ENCODE measurements at regions not wholly inside any gene's neighbourhood (a gene's known extent, or its start where the extent isn't known, plus 50 kb on each side); places are given as distances from the start of the nearest gene placed in this dataset.

GRCh38 chr2:21519821-21520220, 396.1 kb downstream of the TDRD15 start:
- H3K27me3 Mint-ChIP-seq: no peaks in the 10 kb centered on the region
- H3K4me3 Mint-ChIP-seq: no peak overlapping the region
- H3K36me3 Mint-ChIP-seq: no peaks in the 10 kb centered on the region
- no peak for ATAC-seq (ENCODE audit: low read depth in 2 of 2)
- DNase-seq: no peak
- H3K9me3 Mint-ChIP-seq: peaks cover 0 to 8% (median 5%) of the 10 kb centered on the region in 7 donors
- no peak overlapping the region for H3K27ac Mint-ChIP-seq
- H3K4me1 Mint-ChIP-seq: no peaks in the 10 kb centered on the region

GRCh38 chr2:21535826-21536225, 412.1 kb downstream of the TDRD15 start:
- Mint-ChIP-seq H3K4me1 (no peaks in the 10 kb centered on the region), H3K27me3 (no peaks in the 10 kb centered on the region), H3K36me3 (peaks cover 7 to 20% of the 10 kb centered on the region in 2 donors), H3K9me3 (peaks cover 12 to 50% (median 20%) of the 10 kb centered on the region in 7 donors), H3K27ac (no peak overlapping the region), H3K4me3 (no peak overlapping the region)
- DNase-seq (no peak), ATAC-seq (ENCODE audit: low read depth in 2 of 2) (no peak)

GRCh38 chr2:21539685-21540084, 415.9 kb downstream of the TDRD15 start:
- Mint-ChIP-seq H3K4me3 (no peak overlapping the region), H3K27me3 (no peaks in the 10 kb centered on the region), H3K4me1 (no peaks in the 10 kb centered on the region), H3K9me3 (peaks cover 12 to 38% (median 17%) of the 10 kb centered on the region in 7 donors), H3K36me3 (peaks cover 5 to 17% of the 10 kb centered on the region in 2 donors), H3K27ac (no peak overlapping the region)
- ATAC-seq (ENCODE audit: low read depth in 2 of 2) (no peak), DNase-seq (no peak)

GRCh38 chr2:21543630-21544029, 419.9 kb downstream of the TDRD15 start:
- no peaks in the 10 kb centered on the region for H3K36me3 Mint-ChIP-seq
- no peaks in the 10 kb centered on the region for H3K27me3 Mint-ChIP-seq

GRCh38 chr2:21544392-21544791, 420.6 kb downstream of the TDRD15 start:
- ATAC-seq (ENCODE audit: low read depth in 2 of 2) (no peak), DNase-seq (no peak)
- H3K9me3 Mint-ChIP-seq: peaks cover 0 to 6% (median 2%) of the 10 kb centered on the region in 7 donors
- no peaks in the 10 kb centered on the region for H3K4me1 Mint-ChIP-seq
- H3K36me3 Mint-ChIP-seq: no peaks in the 10 kb centered on the region
- H3K4me3 Mint-ChIP-seq: no peak overlapping the region
- H3K27ac Mint-ChIP-seq: no peak overlapping the region
- no peaks in the 10 kb centered on the region for H3K27me3 Mint-ChIP-seq

More at GRCh38 chr2:21543630-21544029, 419.9 kb downstream of the TDRD15 start:
- no peak for ATAC-seq (ENCODE audit: low read depth in 2 of 2)
- no peak overlapping the region for H3K4me3 Mint-ChIP-seq
- DNase-seq: no peak
- no peak overlapping the region for H3K27ac Mint-ChIP-seq
- no peaks in the 10 kb centered on the region for H3K4me1 Mint-ChIP-seq
- peaks cover 0 to 6% (median 4%) of the 10 kb centered on the region in 7 donors for H3K9me3 Mint-ChIP-seq

- peaks cover 0 to 5% (median 2%) of the 10 kb centered on the region in 7 donors for H3K9me3 Mint-ChIP-seq
- no peak for ATAC-seq (ENCODE audit: low read depth in 2 of 2)
- no peak overlapping the region for H3K27ac Mint-ChIP-seq
- no peak overlapping the region for H3K4me3 Mint-ChIP-seq
- no peaks in the 10 kb centered on the region for H3K36me3 Mint-ChIP-seq
- DNase-seq: no peak
- H3K4me1 Mint-ChIP-seq: no peaks in the 10 kb centered on the region
- no peaks in the 10 kb centered on the region for H3K27me3 Mint-ChIP-seq
Observed at GRCh38 chr2:21552981-21553380, 429.2 kb downstream of the TDRD15 start.

- DNase-seq: no peak
- H3K36me3 Mint-ChIP-seq: no peaks in the 10 kb centered on the region
- no peak for ATAC-seq (ENCODE audit: low read depth in 2 of 2)
- no peaks in the 10 kb centered on the region for H3K27me3 Mint-ChIP-seq
- H3K9me3 Mint-ChIP-seq: peaks cover 0 to 5% (median 2%) of the 10 kb centered on the region in 7 donors
- no peaks in the 10 kb centered on the region for H3K4me1 Mint-ChIP-seq
- H3K4me3 Mint-ChIP-seq: no peak overlapping the region
- H3K27ac Mint-ChIP-seq: no peak overlapping the region
Observed at GRCh38 chr2:21559351-21559750, 435.6 kb downstream of the TDRD15 start.

- Mint-ChIP-seq H3K9me3 (peaks cover 0 to 5% (median 0%) of the 10 kb centered on the region in 7 donors), H3K27me3 (no peaks in the 10 kb centered on the region), H3K27ac (no peak overlapping the region), H3K4me3 (no peak overlapping the region), H3K4me1 (no peaks in the 10 kb centered on the region), H3K36me3 (no peaks in the 10 kb centered on the region)
- no peak for DNase-seq
- ATAC-seq (ENCODE audit: low read depth in 2 of 2): no peak
Observed at GRCh38 chr2:21561965-21562364, 438.2 kb downstream of the TDRD15 start.

GRCh38 chr2:21567395-21567794, 443.6 kb downstream of the TDRD15 start:
- no peaks in the 10 kb centered on the region for H3K4me1 Mint-ChIP-seq
- no peaks in the 10 kb centered on the region for H3K36me3 Mint-ChIP-seq
- no peak for ATAC-seq (ENCODE audit: low read depth in 2 of 2)
- DNase-seq: no peak
- peaks cover 2 to 13% (median 8%) of the 10 kb centered on the region in 7 donors for H3K9me3 Mint-ChIP-seq
- H3K27ac Mint-ChIP-seq: no peak overlapping the region
- no peak overlapping the region for H3K4me3 Mint-ChIP-seq
- H3K27me3 Mint-ChIP-seq: no peaks in the 10 kb centered on the region

GRCh38 chr2:21571686-21572085, 447.9 kb downstream of the TDRD15 start:
- no peak overlapping the region for H3K4me3 Mint-ChIP-seq
- H3K9me3 Mint-ChIP-seq: peaks cover 2 to 21% (median 10%) of the 10 kb centered on the region in 7 donors
- DNase-seq (no peak), ATAC-seq (ENCODE audit: low read depth in 2 of 2) (no peak)
- no peaks in the 10 kb centered on the region for H3K4me1 Mint-ChIP-seq
- H3K27ac Mint-ChIP-seq: no peak overlapping the region
- H3K27me3 Mint-ChIP-seq: no peaks in the 10 kb centered on the region
- H3K36me3 Mint-ChIP-seq: no peaks in the 10 kb centered on the region

GRCh38 chr2:21580391-21580790, 456.6 kb downstream of the TDRD15 start:
- no peak overlapping the region for H3K27ac Mint-ChIP-seq
- H3K27me3 Mint-ChIP-seq: no peaks in the 10 kb centered on the region
- H3K9me3 Mint-ChIP-seq: peaks cover 2 to 11% (median 8%) of the 10 kb centered on the region in 7 donors

GRCh38 chr2:21585881-21586280, 462.1 kb downstream of the TDRD15 start:
- H3K27me3 Mint-ChIP-seq: no peaks in the 10 kb centered on the region
- H3K4me3 Mint-ChIP-seq: no peak overlapping the region
- no peak overlapping the region for H3K27ac Mint-ChIP-seq
- no peak for ATAC-seq (ENCODE audit: low read depth in 2 of 2)
- no peaks in the 10 kb centered on the region for H3K36me3 Mint-ChIP-seq
- no peak for DNase-seq
- H3K4me1 Mint-ChIP-seq: no peaks in the 10 kb centered on the region
- peaks cover 0 to 8% (median 4%) of the 10 kb centered on the region in 7 donors for H3K9me3 Mint-ChIP-seq

More at GRCh38 chr2:21580391-21580790, 456.6 kb downstream of the TDRD15 start:
- H3K4me3 Mint-ChIP-seq: no peak overlapping the region
- H3K4me1 Mint-ChIP-seq: no peaks in the 10 kb centered on the region
- DNase-seq (no peak), ATAC-seq (ENCODE audit: low read depth in 2 of 2) (no peak)
- H3K36me3 Mint-ChIP-seq: no peaks in the 10 kb centered on the region

- Mint-ChIP-seq H3K4me3 (no peak overlapping the region), H3K36me3 (no peaks in the 10 kb centered on the region), H3K27me3 (no peaks in the 10 kb centered on the region), H3K4me1 (no peaks in the 10 kb centered on the region), H3K9me3 (peaks cover 0 to 12% (median 0%) of the 10 kb centered on the region in 7 donors), H3K27ac (no peak overlapping the region)
- no peak for ATAC-seq (ENCODE audit: low read depth in 2 of 2)
- DNase-seq: no peak
Observed at GRCh38 chr2:21590026-21590690, 466.4 kb downstream of the TDRD15 start.

GRCh38 chr2:21591926-21592325, 468.2 kb downstream of the TDRD15 start:
- Mint-ChIP-seq H3K36me3 (no peaks in the 10 kb centered on the region), H3K27ac (no peak overlapping the region), H3K4me3 (no peak overlapping the region), H3K27me3 (no peaks in the 10 kb centered on the region), H3K9me3 (peaks cover 3 to 16% (median 6%) of the 10 kb centered on the region in 7 donors), H3K4me1 (no peaks in the 10 kb centered on the region)
- DNase-seq (no peak), ATAC-seq (ENCODE audit: low read depth in 2 of 2) (no peak)
